Central memory CD4-positive, alpha-beta T cell (primary cell): ENCODE measurements at regions not wholly inside any gene's neighbourhood (a gene's known extent, or its start where the extent isn't known, plus 50 kb on each side); places are given as distances from the start of the nearest gene placed in this dataset.

ENCODE experiments used
- DNase-seq: peaks from one replicate; pipeline ENCODE4 v3.0.0; 2022

- no peak for DNase-seq
Observed at GRCh38 chr5:61800450-61800849, 468.4 kb downstream of the ZSWIM6 start.

GRCh38 chr5:61801174-61801573 lies 469.1 kb downstream of the ZSWIM6 start:
- DNase-seq: no peak

GRCh38 chr5:61802456-61802855 lies 470.4 kb downstream of the ZSWIM6 start:
- no peak for DNase-seq

DNA sequence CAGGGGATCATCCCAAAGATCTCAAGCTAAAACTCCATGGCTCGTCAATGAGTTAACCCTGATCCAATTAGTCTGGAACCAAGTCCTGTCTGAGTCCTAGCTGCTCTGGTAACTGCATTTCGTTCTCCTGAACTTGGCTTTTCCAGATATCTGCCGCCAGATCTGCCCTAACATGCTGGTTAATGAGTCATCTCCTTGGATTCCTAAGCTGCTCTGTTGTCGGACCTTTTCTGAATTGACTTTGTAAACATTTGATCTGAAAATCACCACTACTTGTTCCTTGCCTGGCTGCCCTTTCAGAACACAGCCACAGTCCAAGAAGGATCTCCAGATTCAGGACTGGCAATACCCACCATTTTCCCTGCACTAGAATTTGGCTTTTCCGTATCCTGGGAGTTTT lies 473.0 kb downstream of the ZSWIM6 start:
- no peak for DNase-seq

DNA sequence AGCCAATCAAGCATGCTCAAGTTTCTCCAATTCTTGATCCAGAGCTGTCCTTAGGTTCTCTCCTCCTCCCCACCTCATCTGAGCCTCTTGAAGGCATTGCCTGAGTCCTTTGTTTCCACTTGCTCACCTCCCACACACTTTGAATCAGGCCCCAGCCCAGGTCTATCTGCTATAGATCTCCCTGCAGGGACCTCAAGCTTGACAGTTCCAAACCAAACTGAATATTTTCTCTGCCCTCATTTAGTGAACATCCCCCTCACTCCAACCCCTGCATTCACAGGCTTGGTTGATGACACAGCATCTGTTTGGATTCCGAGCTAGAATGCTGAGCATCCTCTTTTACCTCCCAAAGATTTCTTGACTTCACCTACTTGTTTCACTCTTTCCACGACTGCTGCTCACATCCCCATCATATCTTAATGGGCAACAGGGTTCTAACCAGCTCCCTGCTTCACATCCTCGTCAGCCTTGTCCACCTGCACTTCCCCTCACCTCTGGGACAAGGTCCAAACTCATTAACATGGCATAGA lies 474.5 kb downstream of the ZSWIM6 start:
- DNase-seq: no peak

GRCh38 chr5:61808091-61808490 lies 476.0 kb downstream of the ZSWIM6 start:
- no peak for DNase-seq

DNA sequence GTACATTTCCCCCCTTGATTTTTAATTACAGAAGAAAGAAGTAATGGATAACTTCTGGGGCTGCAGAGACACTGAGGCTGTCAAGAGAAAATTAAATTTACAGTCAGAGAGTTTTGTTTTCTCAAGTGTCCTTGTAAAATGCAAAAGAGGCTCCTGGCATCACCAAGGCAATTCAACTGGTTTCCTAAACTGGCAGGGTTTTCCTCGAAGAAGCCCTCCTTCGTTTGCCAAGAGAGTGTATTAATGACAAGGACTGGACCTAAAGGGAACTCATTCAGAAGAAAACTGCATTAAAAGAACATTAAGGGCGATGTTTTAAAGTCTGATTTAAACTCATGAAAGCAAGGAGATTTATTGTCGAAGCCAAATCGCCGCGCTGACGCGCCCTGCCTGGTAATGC lies 476.9 kb downstream of the ZSWIM6 start:
- DNase-seq: no peak

GRCh38 chr5:61809651-61810050 lies 477.6 kb downstream of the ZSWIM6 start:
- DNase-seq: no peak

- DNase-seq: no peak
Observed at GRCh38 chr5:61811052-61811451, 479.0 kb downstream of the ZSWIM6 start.

DNA sequence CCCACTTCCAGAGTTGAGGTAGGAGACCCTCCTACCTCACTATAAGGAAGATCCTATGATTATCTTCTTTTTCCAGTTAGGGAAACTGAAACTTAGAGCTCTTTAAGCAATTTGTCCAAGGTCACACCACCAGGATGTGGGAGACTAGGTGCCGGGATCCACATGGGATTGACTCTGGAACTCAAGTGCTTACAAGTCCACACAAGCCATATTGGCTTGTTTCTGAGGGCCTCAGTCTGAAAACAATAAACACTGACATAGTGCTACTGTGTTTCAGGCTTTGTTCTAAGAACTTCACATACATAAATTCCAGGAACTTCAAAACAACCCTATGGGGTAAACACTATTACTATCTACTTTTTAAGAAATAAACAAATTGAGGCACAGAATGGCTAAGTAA lies 481.3 kb downstream of the ZSWIM6 start:
- no peak for DNase-seq

GRCh38 chr5:61815339-61815738 lies 483.3 kb downstream of the ZSWIM6 start:
- no peak for DNase-seq

DNA sequence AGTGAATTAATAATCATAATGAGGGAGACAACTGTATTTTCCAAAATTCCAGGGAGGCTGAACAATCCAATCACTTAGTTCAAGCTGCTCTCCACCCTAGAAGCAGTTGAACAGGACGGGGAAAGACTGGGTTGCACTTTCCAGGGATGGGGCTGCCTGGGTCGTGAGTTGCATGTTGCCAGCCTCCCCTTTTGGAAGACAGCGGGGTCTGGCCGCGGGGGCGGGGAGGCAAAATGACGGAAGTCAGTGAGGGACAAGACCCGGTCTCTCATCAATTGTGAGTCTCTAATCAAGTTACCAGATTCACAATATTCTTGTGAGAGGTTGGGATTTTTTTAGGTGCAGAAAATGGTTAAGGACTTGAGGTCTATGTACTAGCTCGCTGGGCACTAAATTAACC lies 484.1 kb downstream of the ZSWIM6 start:
- DNase-seq: no peak

- no peak for DNase-seq
Observed at GRCh38 chr5:61816585-61817450, 484.8 kb downstream of the ZSWIM6 start.

DNA sequence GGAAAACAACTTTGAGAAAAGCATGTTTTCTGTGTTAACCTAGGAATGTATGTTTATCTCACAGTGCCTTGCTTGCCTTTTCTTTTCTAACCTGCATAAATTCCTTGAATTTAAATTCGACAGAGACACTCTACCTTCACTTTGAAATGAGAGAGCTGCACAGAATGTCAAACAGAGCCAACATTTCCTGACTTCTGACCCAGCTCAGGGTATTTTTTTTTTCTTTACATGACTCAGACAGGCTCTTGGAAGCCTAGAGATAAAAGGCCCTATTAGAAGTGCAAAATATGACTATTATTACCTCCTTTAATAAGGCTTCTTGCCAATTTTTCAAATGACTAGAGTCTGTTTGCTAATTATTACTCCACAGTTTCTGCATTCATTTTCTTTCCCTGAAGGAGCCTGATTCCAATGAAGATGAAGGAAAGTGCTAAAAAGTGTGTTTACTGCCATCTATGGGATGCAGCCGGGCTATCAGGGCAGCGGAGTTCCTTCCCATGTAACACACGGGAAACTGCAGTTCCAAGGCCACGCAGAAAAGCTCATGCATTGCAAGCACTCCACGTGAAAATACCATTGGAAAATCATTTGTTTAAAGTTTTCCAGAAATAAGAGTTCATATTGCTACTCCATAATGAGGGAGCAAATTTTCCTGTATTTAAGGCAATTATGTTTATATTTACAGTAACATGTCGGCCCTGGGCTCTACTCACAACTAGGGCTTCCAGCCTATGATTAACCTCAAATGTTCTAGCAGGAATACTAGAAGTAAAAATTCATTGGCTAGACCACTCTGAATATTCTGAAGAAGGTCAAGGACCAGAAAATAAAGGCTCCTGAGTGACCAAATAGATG lies 485.6 kb downstream of the ZSWIM6 start:
- DNase-seq: no peak

- DNase-seq: no peak
Observed at GRCh38 chr5:61820836-61821235, 485.2 kb upstream of the KIF2A start.

DNA sequence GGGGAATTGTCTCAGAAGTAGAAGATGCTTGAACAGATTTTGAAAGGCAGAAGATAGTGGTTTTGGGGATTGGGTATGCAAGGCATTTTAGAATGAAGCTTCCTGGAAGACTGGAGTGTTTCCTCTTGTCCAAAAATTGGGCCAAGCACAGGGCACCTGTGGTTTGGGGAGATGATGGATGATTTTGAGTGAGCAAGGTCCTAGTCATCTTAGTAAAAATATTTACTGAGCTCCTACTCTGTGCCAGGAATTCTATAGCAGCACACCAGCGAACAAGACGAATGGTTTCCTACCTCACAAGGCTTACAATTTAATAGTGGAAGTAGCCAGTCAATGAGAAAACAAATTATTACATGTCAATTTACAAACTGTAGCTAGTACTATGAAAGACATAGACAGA lies 484.4 kb upstream of the KIF2A start:
- no peak for DNase-seq

DNA sequence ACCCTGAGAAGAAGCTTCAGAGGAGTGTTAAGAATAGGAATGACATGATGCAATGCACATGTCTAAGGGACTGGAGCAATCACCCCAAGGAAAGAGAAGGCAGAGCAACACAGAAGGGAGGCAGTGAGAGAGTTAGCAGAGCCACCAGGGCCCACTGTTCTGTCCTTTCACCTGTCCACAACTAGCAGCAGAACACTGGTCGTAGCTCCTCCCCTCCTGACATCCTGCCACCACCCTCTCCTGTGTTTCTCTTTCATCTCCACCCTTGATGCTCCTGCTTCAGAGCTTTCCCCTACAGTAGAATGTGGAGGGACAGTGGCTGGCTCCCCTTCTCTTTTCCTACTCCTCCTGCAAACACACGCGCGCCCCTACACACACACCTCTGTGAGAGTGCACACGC lies 483.4 kb upstream of the KIF2A start:
- DNase-seq: no peak

GRCh38 chr5:61823065-61823464 lies 482.9 kb upstream of the KIF2A start:
- DNase-seq: no peak

DNA sequence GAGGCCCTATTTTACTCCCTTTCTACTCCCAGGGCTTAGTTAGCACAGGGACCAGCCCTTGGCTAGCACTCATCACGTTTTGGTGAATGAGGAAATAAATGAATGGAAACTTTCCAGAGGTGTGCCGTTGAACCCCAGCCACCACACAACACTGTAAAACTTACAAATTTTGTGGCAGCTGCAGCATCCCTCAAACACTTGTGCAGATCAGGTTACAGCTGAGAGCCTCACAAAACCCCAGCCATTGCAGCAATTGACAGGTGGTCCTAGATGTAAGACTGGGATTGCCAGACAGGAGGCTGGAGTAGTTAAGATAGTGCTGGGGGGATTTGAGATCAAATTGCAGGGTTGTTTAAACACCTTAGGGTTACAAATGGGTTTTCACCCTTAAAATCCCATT lies 482.2 kb upstream of the KIF2A start:
- no peak for DNase-seq

- DNase-seq: no peak
Observed at GRCh38 chr5:61824396-61824795, 481.6 kb upstream of the KIF2A start.

- no peak for DNase-seq
Observed at GRCh38 chr5:61827445-61827975, 478.5 kb upstream of the KIF2A start.

DNA sequence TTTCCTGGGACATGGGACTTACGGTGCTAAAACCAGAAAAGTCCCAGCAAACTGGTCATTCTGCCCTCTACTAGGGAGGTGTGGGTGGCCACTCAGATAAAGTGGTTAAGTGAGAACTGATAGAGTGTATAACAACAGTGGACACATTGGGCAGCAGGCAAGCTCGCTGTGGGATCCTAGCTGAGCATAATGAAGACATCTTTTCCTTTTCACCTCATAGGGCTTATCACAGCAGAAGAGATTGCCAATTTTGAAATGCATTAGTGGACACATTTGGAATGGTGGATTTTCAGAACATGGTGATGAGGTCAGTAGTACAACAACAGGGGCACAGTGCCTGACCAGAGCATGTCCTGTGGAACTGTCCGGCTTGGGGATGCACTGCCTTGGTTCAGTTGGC lies 477.1 kb upstream of the KIF2A start:
- no peak for DNase-seq

- no peak for DNase-seq
Observed at GRCh38 chr5:61831736-61832135, 474.3 kb upstream of the KIF2A start.

- DNase-seq: no peak
Observed at GRCh38 chr5:61837788-61838187, 468.2 kb upstream of the KIF2A start.
